GM12878 (cell line): ENCODE measurements at regions not wholly inside any gene's neighbourhood (a gene's known extent, or its start where the extent isn't known, plus 50 kb on each side); places are given as distances from the start of the nearest gene placed in this dataset.

Experiments
- EGR1 ChIP-seq, 2 experiments: IDR thresholded peaks; 1 replicate in 1 of 2; 2 replicates in 1 of 2; pipeline ENCODE4 v1.6.1; 2011 to 2012; ENCODE audit warnings: low read depth in 2 of 2, low read length in 2 of 2, borderline replicate concordance in 1 of 2, mild to moderate bottlenecking in 1 of 2, moderate library complexity in 1 of 2
- JUNB ChIP-seq: IDR thresholded peaks from 2 replicates; pipeline ENCODE4 v1.6.1; 2016; ENCODE audit warnings: antibody characterized with exemption, mild to moderate bottlenecking
- NFYA ChIP-seq: IDR thresholded peaks from 2 replicates; pipeline ENCODE4 v1.6.1; 2011; ENCODE audit warnings: low read depth, mild to moderate bottlenecking, low read length, improper control_type of control experiment, borderline replicate concordance
- POLR2AphosphoS2 ChIP-seq: IDR thresholded peaks from 2 replicates; pipeline ENCODE4 v1.6.1; 2011; ENCODE audit warnings: low read depth, mild to moderate bottlenecking, low read length, improper control_type of control experiment, moderate library complexity

- no peak for TF ChIP-seq JUNB
- TF ChIP-seq NFYA = no peak
- TF ChIP-seq POLR2AphosphoS2 = no peak
- TF ChIP-seq EGR1 (IDR thresholded peaks at IDR 0.05; ENCODE audit: borderline replicate concordance in 1 of 2, low read depth in 2 of 2, low read length in 2 of 2) = no peak
Measured at GRCh38 chr13:30061217-30061616, 210.8 kb upstream of the UBL3 start.
